ENCODE measurements at regions not wholly inside any gene's neighbourhood (a gene's known extent, or its start where the extent isn't known, plus 50 kb on each side); places are given as distances from the start of the nearest gene placed in this dataset.

DNA sequence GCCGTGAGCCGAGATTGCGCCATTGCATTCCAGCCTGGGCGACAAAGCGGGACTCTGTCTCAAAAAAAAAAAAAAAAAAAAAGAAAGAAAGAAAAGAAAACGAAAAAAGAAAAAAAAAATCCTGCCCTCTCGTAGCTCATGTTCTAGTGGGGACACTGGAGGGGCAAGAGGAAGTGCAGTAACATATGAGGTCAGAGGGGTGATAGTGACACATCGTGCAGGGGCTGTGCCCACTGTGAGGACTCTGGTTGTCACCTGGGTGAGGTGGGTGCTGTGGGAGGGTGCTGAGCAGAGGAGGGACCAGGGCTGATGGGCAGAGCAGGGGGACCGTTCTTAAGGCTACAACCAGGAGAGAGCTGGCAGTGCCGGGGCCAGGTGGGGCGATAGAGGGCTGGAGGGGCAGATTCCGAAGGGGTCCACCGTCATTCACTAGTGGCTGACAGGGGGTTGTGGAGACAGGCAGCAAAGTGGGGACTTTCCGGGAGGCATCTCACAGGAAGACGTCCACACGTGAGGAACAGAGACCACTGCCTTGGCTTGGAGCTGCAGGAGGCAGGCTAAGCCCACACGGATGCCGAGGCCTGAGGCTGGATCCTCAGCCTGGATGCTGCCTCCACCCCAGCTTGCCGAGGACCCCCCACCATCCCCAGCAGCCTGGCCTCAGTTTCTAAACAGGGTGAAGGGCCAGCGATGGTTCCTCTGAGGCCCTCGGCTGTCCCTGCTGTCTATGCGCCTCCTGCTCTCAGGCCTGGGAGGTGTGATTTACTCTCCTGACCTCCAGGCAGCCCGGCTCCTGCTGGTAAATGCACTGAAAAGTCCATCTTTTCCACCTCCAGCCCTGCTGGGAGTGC lies 154.3 kb upstream of the IQSEC1 start:
- H3K4me3 Mint-ChIP-seq, result no peak overlapping the region
- H3K9me3 Mint-ChIP-seq, result no peaks in the 10 kb centered on the region
- H3K36me3 Mint-ChIP-seq, result no peaks in the 10 kb centered on the region
- peaks cover 2 to 16% of the 10 kb centered on the region in 2 donors for H3K27me3 Mint-ChIP-seq
- H3K4me1 Mint-ChIP-seq (ENCODE audit: low read depth in 2 of 2), result peaks cover 0 to 2% of the 10 kb centered on the region in 2 donors
- no peak for DNase-seq (ENCODE audit: low spot score)
- H3K27ac Mint-ChIP-seq, result no peak overlapping the region
- ATAC-seq, result no peak

DNA sequence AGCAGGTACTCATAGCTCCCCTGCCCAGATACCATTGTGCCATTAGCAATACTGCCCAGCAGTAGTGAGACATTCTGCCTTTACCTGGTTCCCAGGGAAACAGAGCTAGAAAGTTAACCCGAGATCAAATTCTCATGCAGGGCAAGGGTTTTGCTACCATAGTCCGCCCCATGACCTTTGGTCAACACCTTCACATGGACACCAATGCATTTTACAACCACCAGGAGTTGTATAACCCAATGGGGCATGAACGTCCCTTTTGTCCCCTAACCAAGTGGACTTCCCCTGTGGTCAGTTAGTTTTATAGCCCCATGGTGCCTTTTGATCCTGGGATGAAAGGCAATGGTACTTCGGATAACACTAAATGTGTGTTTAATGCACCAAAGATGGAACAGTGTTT lies 151.7 kb upstream of the IQSEC1 start:
- Mint-ChIP-seq H3K4me3 (no peak overlapping the region), H3K27me3 (peaks cover 0 to 6% of the 10 kb centered on the region in 2 donors), H3K4me1 (ENCODE audit: low read depth in 2 of 2) (peaks cover 0 to 2% of the 10 kb centered on the region in 2 donors), H3K36me3 (no peaks in the 10 kb centered on the region), H3K9me3 (no peaks in the 10 kb centered on the region), H3K27ac (no peak overlapping the region)
- ATAC-seq (no peak), DNase-seq (ENCODE audit: low spot score) (no peak)

DNA sequence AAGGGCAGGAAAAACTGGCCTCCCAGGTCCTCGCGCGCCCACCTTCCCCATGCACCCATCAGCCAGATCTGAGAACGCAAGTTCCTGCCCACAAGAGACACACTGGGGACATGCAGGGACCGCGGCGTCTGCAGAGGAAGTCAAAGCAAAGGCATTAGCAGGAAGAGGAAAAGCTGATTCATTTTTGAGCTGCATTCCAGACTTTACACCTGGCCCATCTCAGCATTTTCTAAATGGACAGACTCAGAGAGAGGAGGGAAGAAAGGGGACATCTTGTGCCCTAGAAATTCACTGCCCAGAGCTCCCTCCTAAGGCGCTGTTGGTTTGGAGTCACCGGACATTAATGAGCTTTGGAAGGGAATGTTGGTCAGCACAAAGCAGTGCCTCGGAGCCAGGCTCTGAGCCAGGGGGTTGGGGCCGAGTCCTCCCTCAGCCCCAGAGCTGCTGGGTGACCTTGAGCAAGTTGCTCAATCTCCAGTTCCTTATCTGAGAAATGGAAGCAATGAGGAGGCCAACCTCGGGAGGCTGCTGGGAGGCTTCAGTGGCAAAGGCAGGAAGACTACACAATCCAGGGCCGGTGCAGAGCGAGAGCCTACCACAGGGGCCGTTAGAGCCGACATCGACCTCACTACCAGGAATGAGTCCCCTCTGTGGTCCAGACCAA lies 150.5 kb upstream of the IQSEC1 start:
- Mint-ChIP-seq H3K27ac (no peak overlapping the region), H3K4me1 (ENCODE audit: low read depth in 2 of 2) (peaks cover 0 to 2% of the 10 kb centered on the region in 2 donors), H3K4me3 (no peak overlapping the region), H3K36me3 (no peaks in the 10 kb centered on the region), H3K27me3 (peaks cover 0 to 2% of the 10 kb centered on the region in 2 donors), H3K9me3 (no peaks in the 10 kb centered on the region)
- DNase-seq (ENCODE audit: low spot score), result no peak
- no peak for ATAC-seq

DNA sequence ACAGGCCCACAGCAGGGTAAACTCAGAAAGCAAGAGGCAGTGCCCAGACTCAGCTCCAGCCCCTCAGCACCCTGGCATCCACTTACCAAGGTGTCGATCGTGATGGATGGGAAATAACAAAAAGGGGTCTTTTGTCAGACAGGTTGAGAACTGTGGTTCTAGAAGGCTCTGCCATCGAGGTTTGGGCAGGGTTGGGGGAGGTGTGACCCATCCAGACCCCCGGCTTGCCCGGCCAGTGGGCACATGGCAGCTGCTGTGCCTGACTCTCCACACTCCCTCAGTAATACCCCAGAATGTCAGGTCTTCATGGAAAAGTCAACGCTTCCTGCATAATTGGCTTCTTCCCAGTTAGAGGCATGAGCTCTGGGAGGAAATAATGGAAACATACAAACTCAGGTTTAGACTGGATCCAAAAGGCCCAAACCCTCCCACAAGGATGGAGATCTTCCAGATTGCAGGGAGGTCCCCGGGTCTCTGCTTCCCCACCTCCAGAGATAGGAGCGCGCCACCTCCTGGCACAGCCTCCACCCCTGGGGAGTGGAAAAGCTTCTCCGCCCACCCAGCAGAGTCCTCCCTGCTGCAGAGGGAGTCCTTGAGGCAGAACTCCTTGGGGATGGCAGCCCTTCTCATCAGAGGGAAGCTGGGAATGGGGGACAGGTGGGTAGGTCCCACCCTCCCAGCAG lies 149.8 kb upstream of the IQSEC1 start:
- ATAC-seq, result no peak
- Mint-ChIP-seq H3K27ac (no peak overlapping the region), H3K4me3 (no peak overlapping the region), H3K9me3 (no peaks in the 10 kb centered on the region), H3K36me3 (no peaks in the 10 kb centered on the region), H3K4me1 (ENCODE audit: low read depth in 2 of 2) (peaks cover 0 to 2% of the 10 kb centered on the region in 2 donors), H3K27me3 (peaks cover 0 to 2% of the 10 kb centered on the region in 2 donors)
- DNase-seq (ENCODE audit: low spot score), result no peak

DNA sequence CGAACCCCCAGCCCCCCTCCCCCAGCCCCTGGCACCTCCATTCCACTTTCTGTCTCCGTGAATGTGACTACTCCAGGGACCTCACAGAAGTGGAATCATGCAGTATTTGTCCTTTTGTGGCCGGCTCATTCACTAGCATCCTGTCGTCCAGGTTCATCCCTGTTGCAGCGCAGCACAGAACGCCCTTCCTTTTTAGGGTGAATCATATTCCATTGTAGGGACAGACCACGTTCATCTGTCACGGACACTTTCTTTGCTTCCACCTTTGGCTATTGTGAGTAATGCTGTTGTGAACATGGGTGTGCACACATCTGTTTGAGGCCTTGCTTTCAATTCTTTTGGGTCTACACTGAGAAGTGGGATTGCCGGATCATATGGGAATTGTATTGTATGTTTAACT lies 148.9 kb upstream of the IQSEC1 start:
- H3K36me3 Mint-ChIP-seq, result no peaks in the 10 kb centered on the region
- no peak for ATAC-seq

DNA sequence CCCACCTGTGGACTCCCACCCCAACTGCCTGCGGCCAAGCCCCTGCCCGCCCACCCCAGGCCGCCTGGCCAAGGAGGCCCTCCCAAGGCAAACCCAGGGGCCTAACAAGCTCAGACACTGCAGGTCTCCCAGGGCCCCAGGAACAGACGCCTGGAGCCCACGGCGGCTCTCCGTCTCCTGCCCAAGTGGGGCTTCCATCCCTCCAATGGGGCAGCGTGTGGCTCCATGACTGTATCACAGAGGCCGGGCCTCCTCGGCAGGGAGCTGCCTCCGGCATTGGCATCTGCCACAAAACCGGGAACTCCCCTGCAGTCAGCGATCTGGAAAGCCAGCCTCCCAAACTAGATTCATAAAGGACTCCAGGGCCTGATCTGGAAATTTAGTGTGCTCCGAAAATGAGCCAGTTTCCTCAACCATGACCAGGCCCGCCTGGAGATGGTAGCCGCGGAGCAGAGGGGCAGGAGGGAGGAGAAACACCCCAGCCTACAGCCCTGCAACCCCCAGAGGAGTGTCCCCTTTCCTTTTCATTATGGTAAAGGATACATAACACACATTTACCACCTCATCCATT lies 148.3 kb upstream of the IQSEC1 start:
- Mint-ChIP-seq H3K4me1 (ENCODE audit: low read depth in 2 of 2) (no peaks in the 10 kb centered on the region), H3K27me3 (peaks cover 0 to 2% of the 10 kb centered on the region in 2 donors), H3K27ac (no peak overlapping the region), H3K36me3 (no peaks in the 10 kb centered on the region), H3K4me3 (no peak overlapping the region), H3K9me3 (no peaks in the 10 kb centered on the region)
- ATAC-seq, result no peak
- DNase-seq (ENCODE audit: low spot score), result no peak

More for the DNA sequence above, 148.9 kb upstream of the IQSEC1 start:
- Mint-ChIP-seq H3K9me3 (no peaks in the 10 kb centered on the region), H3K4me3 (no peak overlapping the region), H3K27ac (no peak overlapping the region), H3K27me3 (peaks cover 0 to 2% of the 10 kb centered on the region in 2 donors), H3K4me1 (ENCODE audit: low read depth in 2 of 2) (no peaks in the 10 kb centered on the region)
- no peak for DNase-seq (ENCODE audit: low spot score)

DNA sequence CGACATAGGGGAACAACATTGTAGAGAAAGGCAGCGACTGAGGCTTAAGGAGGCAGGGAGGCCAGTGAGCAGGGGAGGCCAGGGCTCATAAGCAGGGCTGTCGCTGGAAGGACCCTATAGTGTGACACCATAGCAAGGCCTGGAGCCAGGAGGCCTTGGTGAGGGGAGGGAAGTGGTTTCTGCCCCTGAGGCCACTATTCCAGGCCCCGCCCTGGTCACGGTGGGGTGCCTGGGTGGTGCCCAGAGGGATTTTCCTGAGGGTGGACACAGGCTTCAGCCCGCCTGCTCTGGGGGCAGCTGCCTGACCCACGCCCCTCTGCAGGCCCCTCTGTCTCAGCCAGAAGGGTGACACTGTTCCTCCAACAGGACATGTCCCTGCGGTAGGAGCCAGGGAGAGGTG lies 147.8 kb upstream of the IQSEC1 start:
- H3K36me3 Mint-ChIP-seq, result no peaks in the 10 kb centered on the region
- no peak overlapping the region for H3K4me3 Mint-ChIP-seq
- ATAC-seq (no peak), DNase-seq (ENCODE audit: low spot score) (no peak)
- no peaks in the 10 kb centered on the region for H3K4me1 Mint-ChIP-seq (ENCODE audit: low read depth in 2 of 2)
- no peaks in the 10 kb centered on the region for H3K9me3 Mint-ChIP-seq
- H3K27me3 Mint-ChIP-seq, result peaks cover 0 to 2% of the 10 kb centered on the region in 2 donors
- no peak overlapping the region for H3K27ac Mint-ChIP-seq

DNA sequence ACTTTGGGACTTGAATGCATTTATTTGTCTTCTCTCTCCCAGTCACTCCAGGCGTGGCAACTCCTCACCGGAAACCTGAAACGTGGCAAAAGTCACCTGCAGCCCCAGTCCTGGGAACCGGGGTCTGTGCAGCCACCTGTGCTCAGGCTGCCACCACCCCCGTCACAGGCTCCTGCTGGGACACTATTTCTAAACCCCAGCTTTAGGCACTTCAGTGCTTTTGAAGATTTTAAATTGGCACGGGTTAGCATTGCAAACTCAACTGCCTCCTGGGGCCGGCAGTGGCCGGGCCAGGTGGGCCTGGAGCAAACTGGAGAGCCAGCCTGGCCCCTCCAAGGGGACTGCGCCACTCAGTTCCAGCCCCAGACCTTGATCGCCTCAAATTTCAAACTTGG lies 146.7 kb upstream of the IQSEC1 start:
- Mint-ChIP-seq H3K36me3 (no peaks in the 10 kb centered on the region), H3K9me3 (no peaks in the 10 kb centered on the region), H3K4me1 (ENCODE audit: low read depth in 2 of 2) (no peaks in the 10 kb centered on the region), H3K27ac (no peak overlapping the region), H3K4me3 (no peak overlapping the region), H3K27me3 (peaks cover 4 to 5% of the 10 kb centered on the region in 2 donors)
- DNase-seq (ENCODE audit: low spot score) (no peak), ATAC-seq (no peak)

DNA sequence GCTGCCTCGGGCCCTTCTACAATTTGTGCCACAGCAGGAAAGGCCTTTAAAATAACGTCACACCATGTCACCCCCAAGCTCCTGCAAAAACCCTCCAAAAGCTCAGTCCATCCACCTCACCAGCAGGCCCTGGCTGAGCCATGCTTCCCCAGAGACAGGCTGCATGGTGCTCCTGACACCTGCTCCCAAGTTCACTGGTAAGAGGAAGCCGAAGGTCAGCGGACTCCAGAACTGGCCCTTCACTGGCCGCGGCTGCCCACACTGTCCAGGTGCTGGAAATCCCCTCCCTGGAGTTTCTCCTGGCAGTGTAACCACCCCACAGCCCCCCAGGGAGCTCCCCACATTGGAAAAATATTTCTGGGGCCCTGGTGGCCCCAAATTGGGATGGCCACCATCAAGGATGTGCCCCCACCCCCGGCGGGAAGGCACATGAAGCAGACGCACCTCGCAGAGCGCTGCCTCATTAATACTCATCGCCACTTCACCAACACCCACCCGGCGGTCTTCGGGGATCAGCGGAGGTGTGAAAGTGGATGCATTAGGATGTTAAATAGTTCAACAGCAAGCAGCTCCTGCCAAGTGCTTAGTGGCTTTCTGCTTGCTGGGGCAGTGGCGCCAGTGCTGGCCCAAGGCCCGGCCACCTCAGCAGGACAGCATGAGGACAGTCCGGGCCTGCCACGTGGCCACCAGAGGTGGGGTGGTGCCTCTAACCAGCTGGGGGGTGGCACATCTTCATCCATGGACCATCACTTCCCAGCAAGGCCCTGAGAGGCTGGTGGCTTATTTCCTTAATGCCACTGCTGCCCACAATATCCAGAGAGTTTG lies 146.1 kb upstream of the IQSEC1 start:
- Mint-ChIP-seq H3K27ac (no peak overlapping the region), H3K4me1 (ENCODE audit: low read depth in 2 of 2) (no peaks in the 10 kb centered on the region), H3K27me3 (peaks cover 4 to 5% of the 10 kb centered on the region in 2 donors), H3K4me3 (no peak overlapping the region), H3K36me3 (no peaks in the 10 kb centered on the region), H3K9me3 (no peaks in the 10 kb centered on the region)
- ATAC-seq, result no peak
- no peak for DNase-seq (ENCODE audit: low spot score)

DNA sequence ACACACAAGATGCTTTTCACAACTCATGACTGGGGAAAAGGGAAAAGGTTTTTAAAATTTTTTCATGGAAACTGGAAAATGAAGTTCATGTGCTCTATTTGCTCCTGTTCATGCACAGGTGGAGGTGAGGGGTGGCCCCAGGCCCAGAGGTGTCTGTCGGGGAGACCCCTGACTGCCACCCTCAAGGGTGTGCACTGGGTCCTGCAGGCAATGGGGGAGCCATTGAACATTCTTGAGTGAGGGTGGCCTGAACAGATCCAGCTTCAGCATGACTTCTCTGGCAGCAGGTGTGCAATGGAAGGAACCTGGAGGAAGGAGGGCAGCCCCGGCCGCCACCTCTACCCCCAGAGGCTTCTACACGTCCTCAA lies 145.3 kb upstream of the IQSEC1 start:
- Mint-ChIP-seq H3K27ac (no peak overlapping the region), H3K9me3 (no peaks in the 10 kb centered on the region), H3K36me3 (no peaks in the 10 kb centered on the region), H3K27me3 (peaks cover 4 to 9% of the 10 kb centered on the region in 2 donors), H3K4me1 (ENCODE audit: low read depth in 2 of 2) (no peaks in the 10 kb centered on the region), H3K4me3 (no peak overlapping the region)
- ATAC-seq (no peak), DNase-seq (ENCODE audit: low spot score) (no peak)

DNA sequence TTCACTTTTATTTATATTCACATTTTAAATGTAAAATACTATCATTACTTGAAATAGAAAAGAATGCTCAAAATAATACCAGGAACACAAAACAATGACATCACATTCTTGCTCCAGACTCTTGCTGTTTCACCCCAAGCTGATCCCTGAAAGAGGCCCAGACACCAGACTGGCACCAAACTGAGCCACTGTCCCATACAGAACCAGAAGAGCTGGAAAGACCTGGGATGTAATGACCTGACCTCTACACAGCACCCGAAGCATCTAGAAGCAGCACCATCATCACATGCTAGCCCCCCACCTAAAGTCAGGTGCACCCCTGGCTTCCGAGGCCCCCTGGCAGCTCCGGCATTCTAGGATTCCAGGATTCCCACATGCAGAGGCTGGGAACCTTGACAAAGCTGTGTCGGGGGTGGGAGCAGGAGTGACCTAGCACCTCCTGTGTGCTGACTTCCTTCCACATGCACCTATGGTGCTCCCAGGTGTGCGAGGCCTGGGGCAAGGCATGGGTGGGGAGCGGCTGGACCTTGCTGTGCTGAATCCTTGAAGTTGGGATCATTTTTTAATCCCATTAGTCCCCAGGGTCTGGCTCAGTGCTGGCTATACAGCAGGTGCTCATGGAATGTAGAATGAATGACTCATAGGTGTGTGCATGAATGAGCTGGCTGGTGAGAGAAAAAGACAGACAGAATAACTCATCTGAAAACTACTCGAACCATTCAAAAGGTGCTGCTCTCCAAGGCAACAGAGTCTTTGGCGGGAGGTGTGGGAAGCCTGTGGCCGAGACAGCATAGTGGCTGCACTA lies 144.7 kb upstream of the IQSEC1 start:
- no peaks in the 10 kb centered on the region for H3K9me3 Mint-ChIP-seq
- DNase-seq (ENCODE audit: low spot score) (no peak), ATAC-seq (no peak)
- peaks cover 4 to 9% of the 10 kb centered on the region in 2 donors for H3K27me3 Mint-ChIP-seq
- no peaks in the 10 kb centered on the region for H3K4me1 Mint-ChIP-seq (ENCODE audit: low read depth in 2 of 2)
- no peak overlapping the region for H3K27ac Mint-ChIP-seq
- no peak overlapping the region for H3K4me3 Mint-ChIP-seq
- H3K36me3 Mint-ChIP-seq, result no peaks in the 10 kb centered on the region

DNA sequence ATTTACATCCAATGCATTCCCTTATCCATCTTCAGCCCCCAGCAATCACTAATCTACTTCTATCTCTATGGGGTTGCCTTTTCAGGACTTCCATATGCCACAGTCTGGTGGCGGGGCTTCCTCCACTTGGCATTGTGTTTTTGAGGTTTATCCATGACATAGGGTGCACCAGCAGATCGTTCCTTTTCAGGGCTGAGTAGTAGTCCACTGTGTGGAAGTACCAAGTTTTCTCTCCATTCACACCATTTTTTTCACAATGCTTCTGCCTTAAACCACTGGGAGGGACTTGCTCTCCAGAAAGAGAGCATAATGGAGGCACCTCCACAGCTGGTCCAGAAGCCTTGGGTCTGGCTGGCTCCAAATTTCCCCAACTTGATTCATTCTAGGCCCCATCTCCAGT lies 144.0 kb upstream of the IQSEC1 start:
- Mint-ChIP-seq H3K9me3 (no peaks in the 10 kb centered on the region), H3K4me3 (no peak overlapping the region), H3K27ac (no peak overlapping the region), H3K27me3 (peaks cover 4 to 9% of the 10 kb centered on the region in 2 donors), H3K4me1 (ENCODE audit: low read depth in 2 of 2) (no peaks in the 10 kb centered on the region), H3K36me3 (no peaks in the 10 kb centered on the region)
- DNase-seq (ENCODE audit: low spot score) (no peak), ATAC-seq (no peak)
